IMR-90 (cell line): ENCODE measurements at regions not wholly inside any gene's neighbourhood (a gene's known extent, or its start where the extent isn't known, plus 50 kb on each side); places are given as distances from the start of the nearest gene placed in this dataset.

Source experiments
- ATAC-seq: fragments of 200-7000 bp; cut with Tn5 transposase; 2 replicates; pipeline ENCODE4 v1.9.1; 2020; ENCODE audit warnings: low read depth, mild to moderate bottlenecking, moderate library complexity
- BruUV-seq: library from RNA; stranded (reverse); fragments of 400-500 nt; replicated peaks from 2 replicates; lab custom pipeline; 2021; lab: Mats Ljungman, UMichigan
- CTCF ChIA-PET: fragments of 300-600 bp; formaldehyde crosslinking; extraction: SDS; loops from one replicate; lab custom pipeline; 2021; ENCODE audit warnings: antibody characterized with exemption; lab: Yijun Ruan, JAX
- POLR2A ChIA-PET: fragments of 300-600 bp; sonication (Branson Sonifier 250); formaldehyde crosslinking; loops from one replicate; lab custom pipeline; 2022; ENCODE audit warnings: antibody characterized with exemption; ENCODE audit not compliant: unreplicated experiment; lab: Charles Lee
- DNase-seq: peaks from one replicate; pipeline ENCODE4 v3.0.0; 2013
- H2AFZ ChIP-seq: replicated peaks from 2 replicates; pipeline ENCODE3; 2013; ENCODE audit warnings: low read length, mild to moderate bottlenecking; ENCODE audit not compliant: poor library complexity
- H2AK5ac ChIP-seq: 2 replicates; pipeline ENCODE4 v1.6.1; 2013; ENCODE audit warnings: low read depth, low read length, inconsistent platforms
- H2AK9ac ChIP-seq: replicated peaks from 2 replicates; pipeline ENCODE3; 2013; ENCODE audit warnings: mild to moderate bottlenecking, low read depth, low read length, moderate library complexity; ENCODE audit not compliant: poor library complexity
- H2BK120ac ChIP-seq: 2 replicates; pipeline ENCODE4 v1.6.1; 2013; ENCODE audit warnings: low read depth, low read length, inconsistent platforms
- H2BK15ac ChIP-seq: 3 replicates; pipeline ENCODE4 v1.6.1; 2013; ENCODE audit warnings: low read depth, low read length, inconsistent platforms
- H2BK20ac ChIP-seq: 2 replicates; pipeline ENCODE4 v1.6.1; 2013; ENCODE audit warnings: low read depth, mild to moderate bottlenecking, inconsistent platforms, low read length, moderate library complexity
- H2BK5ac ChIP-seq: 2 replicates; pipeline ENCODE4 v1.6.1; 2013; ENCODE audit warnings: mild to moderate bottlenecking, low read depth, low read length, inconsistent platforms; ENCODE audit not compliant: poor library complexity, severe bottlenecking
- H3K14ac ChIP-seq: replicated peaks from 2 replicates; pipeline ENCODE4 v1.6.1; 2013; ENCODE audit warnings: low read depth, low read length, inconsistent platforms
- H3K18ac ChIP-seq: 2 replicates; pipeline ENCODE4 v1.6.1; 2013; ENCODE audit warnings: low read depth, low read length, control low read depth
- H3K23ac ChIP-seq: 2 replicates; pipeline ENCODE4 v1.6.1; 2013; ENCODE audit warnings: low read depth, low read length, inconsistent platforms
- H3K27ac ChIP-seq: 2 replicates; pipeline ENCODE4 v1.5.1; 2013; ENCODE audit warnings: mild to moderate bottlenecking, control low read depth, low read length; ENCODE audit not compliant: insufficient read depth
- H3K27me3 ChIP-seq: 2 replicates; pipeline ENCODE4 v1.6.1; 2013; ENCODE audit warnings: low read length; ENCODE audit not compliant: control insufficient read depth, insufficient read depth
- H3K36me3 ChIP-seq: 2 replicates; pipeline ENCODE4 v1.6.1; 2013; ENCODE audit warnings: low read length, mixed read lengths; ENCODE audit not compliant: control insufficient read depth, insufficient read depth
- H3K4ac ChIP-seq: 2 replicates; pipeline ENCODE4 v1.6.1; 2013; ENCODE audit warnings: low read depth, low read length, inconsistent platforms
- H3K4me1 ChIP-seq: 2 replicates; pipeline ENCODE4 v1.6.1; 2013; ENCODE audit warnings: low read length, mixed read lengths; ENCODE audit not compliant: control insufficient read depth, insufficient read depth
- H3K4me2 ChIP-seq: 2 replicates; pipeline ENCODE4 v1.6.1; 2013; ENCODE audit warnings: low read depth, mild to moderate bottlenecking, control low read depth, low read length, moderate library complexity
- H3K4me3 ChIP-seq: 2 replicates; pipeline ENCODE4 v1.5.1; 2013; ENCODE audit warnings: low read depth, mild to moderate bottlenecking, control low read depth, low read length, moderate library complexity; ENCODE audit not compliant: insufficient read depth
- H3K56ac ChIP-seq: 2 replicates; pipeline ENCODE4 v1.6.1; 2013; ENCODE audit warnings: low read length, inconsistent platforms; ENCODE audit not compliant: insufficient read depth; ENCODE audit errors: extremely low read depth
- H3K79me1 ChIP-seq, 2 experiments: 2 replicates each; pipeline ENCODE4 v1.6.1; 2013; ENCODE audit warnings: low read length in 2 of 2, inconsistent platforms in 1 of 2, low read depth in 1 of 2
- H3K9ac ChIP-seq: 2 replicates; pipeline ENCODE4 v1.6.1; 2013; ENCODE audit warnings: low read depth, low read length, control low read depth
- H3K9me1 ChIP-seq: 2 replicates; pipeline ENCODE4 v1.6.1; 2013; ENCODE audit warnings: low read length, inconsistent platforms; ENCODE audit not compliant: insufficient read depth
- H3K9me3 ChIP-seq: 2 replicates; pipeline ENCODE4 v1.6.1; 2013; ENCODE audit warnings: low read length; ENCODE audit not compliant: control insufficient read depth, insufficient read depth
- H4K20me1 ChIP-seq: 2 replicates; pipeline ENCODE4 v1.6.1; 2013; ENCODE audit warnings: low read length, inconsistent platforms; ENCODE audit not compliant: insufficient read depth
- H4K5ac ChIP-seq: 2 replicates; pipeline ENCODE4 v1.6.1; 2013; ENCODE audit warnings: mild to moderate bottlenecking, low read depth, low read length, control low read depth
- H4K8ac ChIP-seq, 2 experiments: 2 replicates each; pipeline ENCODE4 v1.6.1; 2013; ENCODE audit warnings: low read depth in 2 of 2, low read length in 2 of 2, control low read depth in 1 of 2, inconsistent platforms in 1 of 2
- H4K91ac ChIP-seq: 2 replicates; pipeline ENCODE4 v1.6.1; 2013; ENCODE audit warnings: low read depth, low read length, inconsistent platforms; ENCODE audit not compliant: insufficient read depth
- RAD21 ChIP-seq: IDR thresholded peaks from 2 replicates; pipeline ENCODE4 v1.6.1; 2012; ENCODE audit warnings: low read length, improper control_type of control experiment
- WGBS, 2 experiments: methylation state at CpG; one replicate each; pipeline versions ENCODE4 v1.1.5 to v1.1.7; 2013; ENCODE audit warnings: missing lambda C conversion rate in 2 of 2; ENCODE audit not compliant: insufficient read length in 1 of 2; ENCODE audit errors: extremely low coverage in 2 of 2; 5-methylcytosine and 5-hydroxymethylcytosine counted together
- dilution Hi-C: fragments of 300-500 bp; cut with HindIII; formaldehyde crosslinking; loops from one replicate; pipeline ENCODE4 v1.14.3; 2018; ENCODE audit warnings: low sequenced_read_pairs; ENCODE audit not compliant: unreplicated experiment
- in situ Hi-C: fragments of 300-500 bp; cut with MboI; formaldehyde crosslinking; loops from 3 replicates; pipeline ENCODE4 v1.14.3; 2019; ENCODE audit warnings: low sequenced_read_pairs, inconsistent platforms, mixed read lengths
- intact Hi-C: fragments of 100-400 bp; cut with micrococcal nuclease; formaldehyde crosslinking; loops from 2 replicates; pipeline ENCODE4 v1.10.0; 2022
- TF ChIP-seq, protein P1 (sequence below): fragments of 150-350 bp; IDR thresholded peaks from 2 replicates; pipeline ENCODE4 v1.6.1; 2017; ENCODE audit warnings: mild to moderate bottlenecking, antibody characterized with exemption, low read length, low read depth

GRCh38 chr6:56745081-56745480 is 102.4 kb upstream of the DST start:
- no peak for ATAC-seq
- Histone ChIP-seq H3K9me1 (peaks cover 19% of the 10 kb centered on the region), H3K9me3 (no peaks in the 10 kb centered on the region), H3K27ac (no peak overlapping the region), H3K27me3 (no peaks in the 10 kb centered on the region), H4K20me1 (peaks cover 45% of the 10 kb centered on the region), H2BK120ac (no peak overlapping the region), H3K79me1 (peaks cover 20 to 66% of the 10 kb centered on the region in 2 experiments), H3K4me1 (peaks cover 19% of the 10 kb centered on the region), H2AFZ (no peak overlapping the region), H2AK9ac (no peak overlapping the region), H3K56ac (no peak overlapping the region), H3K14ac (0 out of 2 replicates have a peak overlapping the region, but pooled peaks have one; percentile 37), H4K8ac (no peak overlapping the region), H2AK5ac (no peak overlapping the region), H2BK20ac (no peak overlapping the region), H4K91ac (no peak overlapping the region), H3K23ac (no peak overlapping the region; the same call in 1 of the 2 replicates), H3K4me2 (no peak overlapping the region), H3K9ac (no peak overlapping the region), H2BK15ac (no peak overlapping the region), H3K4me3 (no peak overlapping the region), H2BK5ac (peak overlapping the region; percentile 15), H3K4ac (no peak overlapping the region), H4K5ac (no peak overlapping the region), H3K36me3 (no peaks in the 10 kb centered on the region), H3K18ac (no peak overlapping the region)
- no TSS peak for BruUV-seq
- TF ChIP-seq RAD21 = no peak
- TF ChIP-seq, protein P1, sequence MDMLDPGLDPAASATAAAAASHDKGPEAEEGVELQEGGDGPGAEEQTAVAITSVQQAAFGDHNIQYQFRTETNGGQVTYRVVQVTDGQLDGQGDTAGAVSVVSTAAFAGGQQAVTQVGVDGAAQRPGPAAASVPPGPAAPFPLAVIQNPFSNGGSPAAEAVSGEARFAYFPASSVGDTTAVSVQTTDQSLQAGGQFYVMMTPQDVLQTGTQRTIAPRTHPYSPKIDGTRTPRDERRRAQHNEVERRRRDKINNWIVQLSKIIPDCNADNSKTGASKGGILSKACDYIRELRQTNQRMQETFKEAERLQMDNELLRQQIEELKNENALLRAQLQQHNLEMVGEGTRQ = no peak
- no CpG with 5 or more reads among the region's 2 CpGs for WGBS, 2 experiments
- in situ Hi-C loops (no loop called here), intact Hi-C loops (no loop called here), dilution Hi-C loops (no loop called here)
- ChIA-PET CTCF (interaction anchor here (0.6 to 1.6 kb wide), 3 partner anchors 12 to 600 kb away, joined by 3 to 9 read pairs (median 4); no protein-coding TSS in a partner anchor), POLR2A (no interaction called here)
- no peak for DNase-seq
